WI38 (cell line): ENCODE measurements at regions not wholly inside any gene's neighbourhood (a gene's known extent, or its start where the extent isn't known, plus 50 kb on each side); places are given as distances from the start of the nearest gene placed in this dataset.

Experiments
- H3K4me3 ChIP-seq: 2 replicates; pipeline ENCODE4 v1.5.1; 2011; ENCODE audit warnings: low read depth, mild to moderate bottlenecking, control low read depth, low read length
- CTCF ChIP-seq: IDR thresholded peaks from 2 replicates; pipeline ENCODE4 v1.5.1; 2012; ENCODE audit warnings: low read depth, mild to moderate bottlenecking, control low read depth, low read length

GRCh38 chr2:160925956-160926355 lies 234.3 kb upstream of the TANK start:
- no peak for TF ChIP-seq CTCF

GRCh38 chr2:160927324-160927723 lies 232.9 kb upstream of the TANK start:
- no peak overlapping the region for H3K4me3 ChIP-seq
- TF ChIP-seq CTCF, result no peak

More at GRCh38 chr2:160925956-160926355, 234.3 kb upstream of the TANK start:
- no peak overlapping the region for H3K4me3 ChIP-seq

GRCh38 chr2:160928854-160929301 lies 231.3 kb upstream of the TANK start:
- no peak for TF ChIP-seq CTCF
- H3K4me3 ChIP-seq, result no peak overlapping the region

- TF ChIP-seq CTCF, result no peak
- no peak overlapping the region for H3K4me3 ChIP-seq
Observed at GRCh38 chr2:160931531-160931930, 228.7 kb upstream of the TANK start.

GRCh38 chr2:160932960-160933359 lies 227.3 kb upstream of the TANK start:
- H3K4me3 ChIP-seq, result no peak overlapping the region
- TF ChIP-seq CTCF, result no peak

GRCh38 chr2:160934263-160934662 lies 226.0 kb upstream of the TANK start:
- no peak for TF ChIP-seq CTCF
- no peak overlapping the region for H3K4me3 ChIP-seq

GRCh38 chr2:160934991-160935390 lies 225.2 kb upstream of the TANK start:
- TF ChIP-seq CTCF, result no peak
- no peak overlapping the region for H3K4me3 ChIP-seq
